ENCODE measurements at regions not wholly inside any gene's neighbourhood (a gene's known extent, or its start where the extent isn't known, plus 50 kb on each side); places are given as distances from the start of the nearest gene placed in this dataset.

DNA sequence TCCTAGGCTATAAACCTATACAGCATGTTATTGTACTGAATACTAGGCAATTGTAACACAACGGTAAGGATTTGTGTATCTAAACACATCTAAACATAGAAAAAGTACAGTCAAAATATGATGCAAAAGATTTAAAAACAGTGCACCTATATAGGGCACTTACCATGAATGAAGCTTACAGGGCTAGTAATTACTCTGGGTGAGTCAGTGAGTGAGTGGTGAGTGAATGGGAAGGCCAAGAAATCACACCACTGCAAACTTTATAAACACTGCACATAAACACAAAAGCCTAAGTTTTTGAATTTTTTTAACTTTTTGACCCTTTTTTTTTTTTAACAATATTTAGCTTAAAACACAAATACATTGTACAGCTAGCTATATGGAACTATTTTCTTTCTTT lies 204.7 kb upstream of the CTNNB1 start:
- peak; percentile 63 for DNase-seq (ENCODE audit: low read depth)

- DNase-seq (ENCODE audit: low read depth) = no peak
Observed at GRCh38 chr3:40995271-40995670, 204.0 kb upstream of the CTNNB1 start.

GRCh38 chr3:40996382-40996781 lies 202.9 kb upstream of the CTNNB1 start:
- DNase-seq (ENCODE audit: low read depth) = no peak

GRCh38 chr3:40996827-40997710 lies 202.2 kb upstream of the CTNNB1 start:
- no peak for DNase-seq (ENCODE audit: low read depth)

GRCh38 chr3:40997711-40998519 lies 201.4 kb upstream of the CTNNB1 start:
- no peak for DNase-seq (ENCODE audit: low read depth)

GRCh38 chr3:40999682-41000081 lies 199.6 kb upstream of the CTNNB1 start:
- no peak for DNase-seq (ENCODE audit: low read depth)

DNA sequence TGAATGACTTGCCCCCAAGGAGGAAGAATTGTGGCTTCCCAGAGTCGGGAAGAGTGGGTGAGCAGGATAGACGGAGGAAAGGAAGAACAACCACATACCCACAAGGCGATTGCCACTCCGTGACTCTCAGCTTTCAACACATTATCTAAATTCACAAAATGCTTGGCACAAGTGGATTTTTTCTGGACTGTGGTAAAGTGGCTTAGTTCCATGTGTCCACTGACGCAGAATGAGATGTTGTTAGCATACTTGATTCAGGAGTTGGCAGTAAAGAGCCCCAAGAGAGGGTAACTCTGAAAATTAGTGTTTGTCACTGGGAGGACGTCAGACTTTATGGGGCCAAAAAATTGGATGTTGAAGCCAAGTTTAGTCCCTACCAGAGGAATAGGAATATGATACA lies 198.8 kb upstream of the CTNNB1 start:
- no peak for DNase-seq (ENCODE audit: low read depth)

DNA sequence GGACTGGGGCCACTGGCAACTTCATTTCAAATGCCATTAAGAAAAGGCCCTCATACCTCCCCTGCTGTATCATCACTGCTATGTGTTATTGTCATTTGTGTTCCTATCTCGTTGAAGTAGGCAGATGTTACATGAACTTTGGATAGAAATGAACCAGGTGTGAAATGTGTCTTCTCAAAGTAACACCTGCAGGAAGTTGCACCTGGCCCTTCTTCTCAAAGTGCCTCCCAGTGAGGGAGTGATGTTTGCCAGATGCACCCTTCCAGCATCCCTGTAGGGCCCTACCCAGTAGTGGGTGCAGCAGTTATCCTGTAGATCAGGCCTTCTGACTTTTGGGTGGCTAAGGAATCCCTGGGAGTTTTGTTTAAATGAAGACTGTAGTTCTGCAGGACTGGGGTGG lies 197.7 kb upstream of the CTNNB1 start:
- no peak for DNase-seq (ENCODE audit: low read depth)

DNA sequence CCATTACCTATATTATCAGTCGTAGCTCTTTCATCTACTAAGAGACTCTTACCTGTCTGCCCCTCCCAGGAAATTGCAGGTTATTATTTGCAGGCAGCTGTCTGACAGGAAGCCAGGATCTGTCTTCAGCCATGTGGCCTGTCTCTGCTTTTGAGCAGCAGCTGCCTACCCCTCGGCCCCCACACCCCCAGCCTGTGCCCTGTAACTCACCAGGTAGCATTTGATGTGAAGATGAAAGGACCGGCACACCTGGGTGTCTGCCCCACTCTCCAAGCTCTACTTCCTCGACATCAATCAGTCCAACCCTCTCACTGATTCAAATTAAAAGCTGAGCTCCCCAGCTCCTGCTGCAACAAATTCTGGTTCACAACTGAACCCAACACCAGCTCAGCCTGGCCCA lies 197.2 kb upstream of the CTNNB1 start:
- no peak for DNase-seq (ENCODE audit: low read depth)

DNA sequence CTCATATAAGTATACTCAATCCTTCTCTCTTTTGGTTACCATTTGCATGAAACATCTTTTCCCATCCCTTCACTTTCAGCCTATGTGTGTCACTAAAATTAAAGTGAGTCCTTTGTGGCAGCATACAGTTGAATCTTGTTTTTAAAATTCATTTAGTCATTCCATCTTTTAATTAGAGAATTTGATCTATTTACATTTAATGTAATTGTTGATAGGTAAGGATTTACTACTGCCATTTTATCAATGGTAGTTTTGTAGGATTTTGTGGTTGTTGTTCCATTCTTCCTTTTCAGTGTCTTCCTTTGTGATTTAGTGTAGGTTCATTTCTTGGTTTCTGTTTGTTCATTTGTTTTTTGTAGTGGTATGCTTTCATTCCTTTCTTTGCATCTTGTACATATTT lies 191.9 kb upstream of the CTNNB1 start:
- DNase-seq (ENCODE audit: low read depth) = no peak

GRCh38 chr3:41011854-41012253 lies 187.5 kb upstream of the CTNNB1 start:
- DNase-seq (ENCODE audit: low read depth) = no peak

GRCh38 chr3:41018855-41019254 lies 180.4 kb upstream of the CTNNB1 start:
- DNase-seq (ENCODE audit: low read depth) = no peak

GRCh38 chr3:41024031-41024836 lies 175.1 kb upstream of the CTNNB1 start:
- no peak for DNase-seq (ENCODE audit: low read depth)

GRCh38 chr3:41026394-41027177 lies 172.7 kb upstream of the CTNNB1 start:
- DNase-seq (ENCODE audit: low read depth) = peak; percentile 97

- DNase-seq (ENCODE audit: low read depth) = no peak
Observed at GRCh38 chr3:41029356-41029755, 169.9 kb upstream of the CTNNB1 start.

DNA sequence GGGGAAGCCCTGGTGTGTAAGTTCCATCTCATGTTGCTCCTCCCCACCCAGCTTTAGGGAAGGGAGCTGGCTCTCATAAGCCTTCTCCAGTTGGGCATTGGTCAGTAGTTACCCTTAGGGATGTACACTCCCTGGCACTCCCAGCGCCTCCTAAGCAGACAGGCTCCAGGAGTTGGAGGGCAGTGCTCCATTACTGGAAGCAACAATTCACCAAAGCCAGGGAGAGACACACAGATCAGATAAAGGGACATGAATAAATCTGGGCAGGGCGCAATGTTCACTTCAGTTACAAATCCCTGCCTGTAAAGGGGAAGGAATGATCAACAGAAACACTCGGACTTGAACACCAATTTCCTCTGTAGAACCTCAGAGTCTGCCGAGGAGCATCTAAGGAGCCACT lies 169.1 kb upstream of the CTNNB1 start:
- no peak for DNase-seq (ENCODE audit: low read depth)

- no peak for DNase-seq (ENCODE audit: low read depth)
Observed at GRCh38 chr3:41031401-41031800, 167.9 kb upstream of the CTNNB1 start.

GRCh38 chr3:41033956-41034519 lies 165.3 kb upstream of the CTNNB1 start:
- DNase-seq (ENCODE audit: low read depth) = no peak

DNA sequence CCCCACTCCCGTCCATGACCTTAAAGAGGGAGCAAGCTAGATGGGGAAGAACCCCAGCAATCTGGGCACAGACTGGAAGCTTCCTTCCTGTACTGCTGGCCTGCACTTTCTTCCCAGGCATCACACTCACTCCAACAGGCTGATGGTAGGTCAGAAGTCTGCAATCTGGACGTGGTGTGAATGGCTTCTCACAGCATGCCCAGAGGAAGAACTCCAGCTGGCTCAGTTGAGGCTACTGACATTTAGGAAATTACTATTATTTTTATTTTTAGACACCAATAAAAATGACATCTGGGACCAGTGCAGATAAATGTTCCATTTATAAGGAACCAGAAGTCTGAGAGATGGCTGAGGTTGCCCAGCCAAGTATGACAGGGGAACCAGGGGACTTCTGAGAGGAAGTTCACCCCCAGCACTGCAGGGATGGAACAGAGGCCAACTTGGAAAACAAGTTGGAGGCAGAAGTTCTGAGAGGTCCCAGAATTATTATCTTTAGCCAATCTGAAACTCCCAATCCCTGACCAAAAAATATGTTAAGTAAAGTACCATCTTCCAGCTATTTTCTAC lies 163.8 kb upstream of the CTNNB1 start:
- no peak for DNase-seq (ENCODE audit: low read depth)

DNA sequence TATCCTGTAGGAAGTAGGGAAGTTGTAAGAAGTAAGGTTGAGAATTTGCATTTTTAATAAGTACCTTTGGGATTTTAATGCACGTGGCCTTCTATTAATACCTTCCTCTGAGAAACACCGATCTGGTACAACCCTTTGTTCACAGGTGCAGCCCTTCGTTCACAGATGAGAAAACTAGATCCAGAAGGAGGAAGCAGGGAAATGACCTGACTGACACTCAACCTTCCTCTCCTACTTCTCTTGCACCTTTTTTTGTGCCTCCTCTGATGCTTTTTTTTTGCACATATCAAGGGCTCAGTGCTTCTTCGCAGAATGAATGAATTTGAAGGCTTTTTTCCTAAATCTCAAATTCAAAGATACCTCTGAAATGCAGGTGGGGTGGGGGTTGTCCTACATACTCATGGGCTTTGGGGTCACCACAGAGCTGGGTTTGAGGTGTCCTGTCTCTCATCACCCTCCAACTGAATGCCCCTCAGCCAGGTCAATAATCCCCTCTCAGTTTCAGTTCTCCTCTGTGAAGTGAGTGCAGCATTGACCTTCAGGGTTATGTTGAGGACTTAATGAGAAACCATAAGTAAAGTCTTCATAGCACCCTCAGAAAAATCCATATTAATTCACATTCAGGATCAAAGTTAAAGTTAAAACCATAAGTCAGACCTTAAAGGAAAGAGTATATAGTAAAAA lies 161.5 kb upstream of the CTNNB1 start:
- DNase-seq (ENCODE audit: low read depth) = no peak

Data from amniotic epithelial cell (primary cell).